GM19035 (cell line): ENCODE measurements at regions not wholly inside any gene's neighbourhood (a gene's known extent, or its start where the extent isn't known, plus 50 kb on each side); places are given as distances from the start of the nearest gene placed in this dataset.
"Not testable (repeated sequence)": the region's sequence is repeated elsewhere in the genome, so short reads cannot be mapped to it uniquely, and the experiment has no call there.

ENCODE experiments used
- ATAC-seq: cut with Tn5 transposase; IDR thresholded peaks from one replicate; pipeline ENCODE4 v1.9.1; 2021; ENCODE audit not compliant: unreplicated experiment

DNA sequence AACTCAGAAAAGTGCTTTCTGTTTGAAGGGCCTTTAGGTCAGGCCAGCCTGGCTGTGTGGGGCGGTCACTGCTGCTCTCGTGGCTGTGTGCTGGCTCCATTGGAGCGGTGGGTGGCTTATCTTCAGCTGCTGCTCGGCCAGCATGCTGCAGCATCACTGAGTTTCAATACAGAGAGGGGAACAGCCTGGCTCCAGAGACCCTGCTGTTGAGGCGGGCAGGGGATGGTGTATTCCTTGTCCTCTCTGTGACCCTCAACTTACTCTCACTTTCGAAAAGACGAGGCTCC is 248.5 kb upstream of the ONECUT1 start:
- no peak for ATAC-seq

DNA sequence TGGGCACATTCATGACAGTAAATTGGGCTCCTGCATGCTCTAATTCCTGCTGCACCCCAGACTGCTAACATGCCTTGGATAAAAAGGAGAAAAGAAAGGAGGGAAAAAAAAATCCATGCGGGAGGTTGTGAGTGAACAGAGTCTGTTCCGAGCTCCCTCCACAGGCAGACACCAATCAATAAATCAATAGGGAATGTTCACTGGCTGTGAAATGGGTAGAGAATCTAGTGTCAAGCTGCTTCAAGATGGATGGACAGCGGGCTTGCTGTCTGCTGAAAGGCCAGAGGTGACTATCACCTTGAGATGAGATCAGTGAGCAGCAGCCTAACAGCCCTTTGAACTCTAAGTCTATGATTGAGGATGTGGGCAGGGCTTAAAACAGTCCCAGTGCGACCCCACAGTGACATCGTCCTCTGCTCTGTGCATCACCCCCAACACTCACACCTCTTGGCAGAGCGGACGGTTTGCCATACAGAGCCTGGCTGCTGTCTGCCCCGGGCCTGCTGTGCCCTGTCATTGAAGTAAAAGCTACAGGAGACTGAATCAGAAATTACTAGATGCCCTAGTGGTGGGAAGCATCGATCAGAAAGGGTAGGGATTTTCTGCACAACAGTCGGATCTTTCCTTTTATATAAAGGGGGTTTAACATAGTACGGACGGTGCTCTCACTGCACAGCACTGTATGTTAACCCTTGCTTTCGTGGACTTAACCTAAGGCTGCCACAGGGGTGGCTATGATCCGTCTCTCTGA is 247.9 kb upstream of the ONECUT1 start:
- ATAC-seq, result no peak

DNA sequence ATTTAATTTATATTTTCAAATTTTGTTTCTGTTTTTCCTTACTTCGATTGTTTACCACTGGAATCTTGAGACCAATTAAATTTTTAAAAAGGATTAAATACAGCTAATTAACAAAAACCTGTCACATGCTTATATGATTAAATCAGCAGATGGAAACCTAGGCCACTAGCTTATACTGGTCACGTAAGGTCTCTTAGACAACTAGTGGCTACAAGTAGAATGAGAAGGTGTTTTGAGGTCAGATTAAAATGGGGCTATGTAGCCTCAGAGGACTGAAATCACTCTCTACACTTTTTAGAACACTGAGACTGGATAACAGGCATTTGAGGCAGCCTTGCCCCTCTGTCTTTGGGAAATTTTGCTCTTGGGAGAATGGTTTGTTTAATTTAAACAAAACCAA is 246.5 kb upstream of the ONECUT1 start:
- ATAC-seq, result no peak

DNA sequence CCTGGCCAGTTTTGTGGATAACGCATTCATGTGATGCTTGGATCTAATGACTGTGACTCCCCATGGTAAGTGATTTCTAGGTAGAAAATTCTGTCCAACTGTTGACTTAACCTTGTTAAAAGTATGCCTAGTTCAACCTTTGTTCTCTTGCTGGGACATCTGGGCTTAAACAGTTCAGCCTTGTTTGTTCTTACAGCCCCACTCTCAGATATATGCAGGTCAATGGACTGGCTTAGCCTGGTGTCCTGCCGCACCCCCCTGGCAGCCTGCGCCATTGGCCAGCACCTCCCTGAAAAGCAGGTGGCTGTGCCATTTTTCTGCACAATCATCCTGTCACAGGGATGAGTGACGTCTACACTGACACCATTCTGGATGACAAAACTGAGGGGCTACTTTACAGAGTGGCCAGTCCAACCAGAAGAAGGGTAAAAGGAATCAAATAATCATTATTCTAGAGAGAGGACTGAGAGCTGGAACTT is 244.7 kb upstream of the ONECUT1 start:
- no peak for ATAC-seq

GRCh38 chr15:53033709-53034108 is 243.6 kb upstream of the ONECUT1 start:
- ATAC-seq, result no peak

DNA sequence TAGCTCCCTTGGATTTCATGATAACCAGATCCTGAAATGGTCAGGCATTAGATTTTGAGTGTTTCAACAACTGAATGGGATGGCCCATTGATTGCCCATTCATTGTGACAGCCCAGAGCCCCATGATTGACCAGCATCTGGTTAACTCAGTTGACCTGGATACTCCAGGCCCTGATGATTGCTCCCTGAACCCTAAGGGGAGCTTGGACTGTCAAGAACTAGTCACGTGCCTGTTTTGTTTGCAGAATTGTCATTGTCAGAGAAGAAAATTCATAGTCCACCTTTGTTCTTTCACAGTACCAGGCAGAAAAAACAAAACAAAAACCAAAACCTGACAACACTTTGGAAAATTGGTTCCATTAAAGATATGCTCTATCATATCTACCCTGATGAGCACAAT is 241.3 kb upstream of the ONECUT1 start:
- ATAC-seq, result no peak

- ATAC-seq, result no peak
These were observed 232.7 kb upstream of the ONECUT1 start for GRCh38 chr15:53022788-53023187.

GRCh38 chr15:53013329-53013728 is 223.2 kb upstream of the ONECUT1 start:
- no peak for ATAC-seq

DNA sequence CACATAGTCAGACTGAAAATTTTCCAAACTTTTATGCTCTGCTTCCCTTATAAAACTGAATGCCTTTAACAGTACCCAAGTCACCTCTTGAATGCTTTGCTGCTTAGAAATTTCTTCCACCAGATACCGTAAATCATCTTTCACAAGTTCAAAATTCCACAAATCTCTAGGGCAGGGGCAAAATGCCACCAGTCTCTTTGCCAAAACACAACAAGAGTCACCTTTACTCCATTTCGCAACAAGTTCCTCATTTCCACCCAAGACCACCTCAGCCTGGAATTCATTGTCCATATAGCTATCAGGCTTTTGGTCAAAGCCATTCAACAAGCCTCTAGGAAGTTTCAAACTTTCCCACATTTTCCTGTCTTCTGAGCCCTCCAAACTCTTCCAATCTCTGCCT is 221.6 kb upstream of the ONECUT1 start:
- not testable (repeated sequence) for ATAC-seq

DNA sequence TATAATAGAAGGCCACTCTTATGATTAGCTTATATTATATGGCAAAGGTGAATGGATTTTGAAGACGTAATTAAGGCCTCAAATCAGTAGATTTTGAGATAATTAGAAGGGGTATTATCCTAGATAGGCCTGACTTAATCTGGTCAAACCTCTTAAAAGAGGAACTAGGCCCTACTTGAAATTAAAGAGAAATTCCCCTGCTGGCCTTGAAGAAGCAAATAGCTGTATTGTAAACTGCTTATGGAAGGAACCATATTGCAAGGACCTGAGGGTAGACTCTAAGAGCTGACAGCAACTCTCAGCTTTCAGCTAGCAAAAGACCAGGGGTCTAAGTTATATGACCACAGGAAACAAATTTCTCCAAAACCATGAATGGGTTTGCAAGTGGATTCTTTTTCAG is 219.0 kb upstream of the ONECUT1 start:
- no peak for ATAC-seq

GRCh38 chr15:53000409-53000808 is 210.3 kb upstream of the ONECUT1 start:
- ATAC-seq, result no peak

DNA sequence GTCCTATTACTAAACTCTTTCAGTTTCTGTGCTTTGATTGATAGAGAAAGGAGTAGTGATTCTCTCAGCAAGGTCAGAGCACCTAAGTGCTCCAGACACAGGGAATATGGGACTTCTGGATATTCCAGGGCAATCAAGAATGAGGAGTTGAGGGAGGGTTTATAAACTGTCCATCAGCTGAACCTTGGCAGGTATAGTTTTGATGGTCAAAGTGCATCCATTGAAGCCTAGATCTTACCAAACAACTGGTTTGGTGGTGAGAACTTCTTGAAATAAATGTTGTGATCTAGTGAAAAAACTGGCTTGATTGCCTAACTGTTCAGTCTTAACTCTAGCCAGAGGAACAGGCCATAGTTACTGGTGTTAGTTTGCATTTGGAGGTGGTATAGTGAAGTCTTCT is 207.0 kb upstream of the ONECUT1 start:
- ATAC-seq, result no peak

GRCh38 chr15:52994290-52994689 is 204.2 kb upstream of the ONECUT1 start:
- ATAC-seq, result no peak

DNA sequence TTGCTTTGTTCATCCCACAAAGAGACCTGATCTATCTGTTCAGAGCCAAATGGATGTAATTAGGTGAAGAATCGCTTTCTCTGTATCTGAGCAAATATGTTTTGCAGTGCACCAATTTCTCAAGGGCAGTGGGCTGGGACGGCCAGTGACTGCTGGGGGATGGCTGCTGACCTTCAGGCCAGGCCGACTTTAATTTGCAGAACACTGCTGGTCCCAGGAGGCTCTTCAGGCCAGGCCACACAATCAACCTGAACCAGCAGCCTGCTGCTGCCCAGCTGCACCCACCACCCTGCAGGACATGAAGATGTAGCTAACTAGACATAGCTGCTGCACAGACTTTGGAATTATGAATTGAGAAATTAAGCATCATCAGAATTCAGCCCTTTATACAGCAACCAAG is 194.4 kb upstream of the ONECUT1 start:
- ATAC-seq, result no peak

GRCh38 chr15:52980446-52980845 is 190.3 kb upstream of the ONECUT1 start:
- no peak for ATAC-seq

GRCh38 chr15:52976516-52977075 is 186.5 kb upstream of the ONECUT1 start:
- no peak for ATAC-seq

GRCh38 chr15:52975941-52976449 is 185.9 kb upstream of the ONECUT1 start:
- ATAC-seq, result no peak

- ATAC-seq, result no peak
These were observed 173.7 kb upstream of the ONECUT1 start for GRCh38 chr15:52963865-52964264.

DNA sequence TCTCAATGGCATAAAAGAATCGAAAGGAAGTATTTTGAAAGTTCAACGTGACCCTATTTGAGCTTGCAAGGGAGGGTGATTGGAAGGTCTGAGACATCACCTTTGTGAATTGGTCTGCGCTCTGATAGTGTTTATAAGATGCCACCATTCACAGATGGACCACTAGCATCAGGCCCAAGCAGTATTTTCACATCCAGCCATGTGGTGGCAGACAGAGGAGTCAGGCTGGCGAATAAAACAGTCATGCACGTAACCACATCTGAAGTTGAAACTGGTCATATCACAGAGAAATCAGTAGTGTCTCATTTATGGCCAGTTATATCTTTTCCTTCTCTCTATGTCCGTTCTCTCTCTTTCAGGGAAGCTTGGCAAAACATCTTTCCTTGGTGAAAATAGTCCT is 170.1 kb upstream of the ONECUT1 start:
- no peak for ATAC-seq

DNA sequence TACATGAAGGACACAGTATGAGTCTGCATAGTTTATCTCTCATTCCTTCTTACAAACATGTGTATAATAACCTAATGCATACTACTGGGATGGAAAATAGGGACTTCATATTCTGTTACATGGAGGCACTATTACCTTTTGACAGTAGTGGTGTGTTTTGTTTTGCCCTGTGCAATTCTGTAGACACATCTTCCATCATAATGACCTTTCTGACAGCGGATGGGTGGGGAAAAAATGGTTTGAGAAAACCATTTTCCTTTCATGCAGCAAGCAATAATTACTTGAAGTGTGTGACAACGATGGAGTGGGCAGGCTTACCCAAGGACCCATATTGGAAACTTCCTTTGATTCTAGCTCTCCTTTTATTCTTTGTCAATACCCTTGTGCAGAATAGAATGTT is 153.6 kb upstream of the ONECUT1 start:
- no peak for ATAC-seq

GRCh38 chr15:52936489-52936888 is 146.4 kb upstream of the ONECUT1 start:
- no peak for ATAC-seq

GRCh38 chr15:52925130-52925529 is 135.0 kb upstream of the ONECUT1 start:
- no peak for ATAC-seq

DNA sequence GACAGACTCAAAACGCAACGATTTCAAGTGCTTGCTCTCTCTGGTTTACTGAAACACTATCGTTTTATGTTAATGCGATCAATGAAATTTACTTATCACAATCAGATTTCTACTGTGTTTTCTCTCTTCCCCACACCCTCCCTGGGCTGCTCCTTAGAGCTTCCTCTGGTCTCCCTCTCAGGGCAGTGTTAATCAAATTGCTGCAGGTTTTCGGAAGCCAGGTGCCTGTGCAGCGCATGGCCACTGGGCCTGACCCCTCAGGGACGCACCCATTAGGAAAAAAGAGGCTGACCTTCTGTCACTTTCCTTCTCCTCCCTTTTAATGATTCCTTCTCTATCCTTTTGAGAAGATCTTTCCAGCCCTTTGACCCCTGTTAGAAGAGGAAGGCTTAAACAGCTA is 134.5 kb upstream of the ONECUT1 start:
- ATAC-seq, result no peak
